Upper lobe of right lung (tissue), 1 donor: ENCODE measurements at regions not wholly inside any gene's neighbourhood (a gene's known extent, or its start where the extent isn't known, plus 50 kb on each side); places are given as distances from the start of the nearest gene placed in this dataset.
"Not testable (repeated sequence)": the region's sequence is repeated elsewhere in the genome, so short reads cannot be mapped to it uniquely, and the experiment has no call there.

Experiments used
- ATAC-seq: fragments of 200-7000 bp; cut with Tn5 transposase; one replicate; pipeline ENCODE4 v1.9.1; 2020; ENCODE audit warnings: mild to moderate bottlenecking, moderate library complexity
- DNase-seq: peaks from one replicate; pipeline ENCODE4 v3.0.0-alpha.2; 2020
- H3K27ac ChIP-seq: fragments of 200-600 bp; one replicate; pipeline ENCODE4 v1.8.0; 2022
- H3K27me3 ChIP-seq: fragments of 200-600 bp; one replicate; pipeline ENCODE4 v1.8.0; 2022; ENCODE audit warnings: mild to moderate bottlenecking
- H3K36me3 ChIP-seq: fragments of 200-600 bp; one replicate; pipeline ENCODE4 v1.8.0; 2022
- H3K4me1 ChIP-seq: fragments of 200-600 bp; one replicate; pipeline ENCODE4 v1.8.0; 2022
- H3K4me3 ChIP-seq: fragments of 200-600 bp; one replicate; pipeline ENCODE4 v1.8.0; 2022; ENCODE audit warnings: mild to moderate bottlenecking
- H3K9me3 ChIP-seq: fragments of 200-600 bp; one replicate; pipeline ENCODE4 v1.8.0; 2022
- intact Hi-C: fragments of 100-400 bp; cut with DNase I; formaldehyde crosslinking; loops from one replicate; pipeline ENCODE4 v1.11.0; 2022
- TF ChIP-seq, protein P1 (sequence below): fragments of 200-600 bp; IDR thresholded peaks from one replicate; pipeline ENCODE4 v1.8.0; 2022; ENCODE audit warnings: antibody characterized with exemption
- donor health status: DM: no; HTN: yes; CAD: no; lungs with severe emphysema.

DNA sequence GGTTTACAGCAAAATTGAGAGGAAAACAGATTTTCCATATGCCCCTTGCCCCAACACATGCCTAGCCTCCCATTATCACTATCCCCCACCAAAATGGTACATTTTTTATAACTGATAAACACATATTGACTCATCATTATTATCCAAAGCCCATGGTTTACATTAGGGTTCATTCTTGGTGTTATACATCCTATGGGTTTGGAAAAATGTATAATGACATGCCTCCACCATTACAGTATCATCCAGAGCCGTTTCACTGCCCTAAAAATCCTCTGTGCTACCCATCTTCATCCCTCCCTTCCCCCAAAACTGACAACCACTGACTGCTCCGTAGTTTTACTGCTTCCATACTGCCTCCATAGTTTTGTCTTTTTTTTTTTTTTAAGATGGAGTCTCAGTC is 111.1 kb downstream of the ACTL7B start:
- no peak for ATAC-seq
- H3K4me1 ChIP-seq: no peaks in the 10 kb centered on the region
- TF ChIP-seq, protein P1, sequence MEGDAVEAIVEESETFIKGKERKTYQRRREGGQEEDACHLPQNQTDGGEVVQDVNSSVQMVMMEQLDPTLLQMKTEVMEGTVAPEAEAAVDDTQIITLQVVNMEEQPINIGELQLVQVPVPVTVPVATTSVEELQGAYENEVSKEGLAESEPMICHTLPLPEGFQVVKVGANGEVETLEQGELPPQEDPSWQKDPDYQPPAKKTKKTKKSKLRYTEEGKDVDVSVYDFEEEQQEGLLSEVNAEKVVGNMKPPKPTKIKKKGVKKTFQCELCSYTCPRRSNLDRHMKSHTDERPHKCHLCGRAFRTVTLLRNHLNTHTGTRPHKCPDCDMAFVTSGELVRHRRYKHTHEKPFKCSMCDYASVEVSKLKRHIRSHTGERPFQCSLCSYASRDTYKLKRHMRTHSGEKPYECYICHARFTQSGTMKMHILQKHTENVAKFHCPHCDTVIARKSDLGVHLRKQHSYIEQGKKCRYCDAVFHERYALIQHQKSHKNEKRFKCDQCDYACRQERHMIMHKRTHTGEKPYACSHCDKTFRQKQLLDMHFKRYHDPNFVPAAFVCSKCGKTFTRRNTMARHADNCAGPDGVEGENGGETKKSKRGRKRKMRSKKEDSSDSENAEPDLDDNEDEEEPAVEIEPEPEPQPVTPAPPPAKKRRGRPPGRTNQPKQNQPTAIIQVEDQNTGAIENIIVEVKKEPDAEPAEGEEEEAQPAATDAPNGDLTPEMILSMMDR: no peak
- H3K4me3 ChIP-seq: no peak overlapping the region
- no peaks in the 10 kb centered on the region for H3K36me3 ChIP-seq
- DNase-seq: no peak
- H3K27ac ChIP-seq: no peak overlapping the region
- no peaks in the 10 kb centered on the region for H3K27me3 ChIP-seq
- no peaks in the 10 kb centered on the region for H3K9me3 ChIP-seq
- intact Hi-C loops: no loop called here

DNA sequence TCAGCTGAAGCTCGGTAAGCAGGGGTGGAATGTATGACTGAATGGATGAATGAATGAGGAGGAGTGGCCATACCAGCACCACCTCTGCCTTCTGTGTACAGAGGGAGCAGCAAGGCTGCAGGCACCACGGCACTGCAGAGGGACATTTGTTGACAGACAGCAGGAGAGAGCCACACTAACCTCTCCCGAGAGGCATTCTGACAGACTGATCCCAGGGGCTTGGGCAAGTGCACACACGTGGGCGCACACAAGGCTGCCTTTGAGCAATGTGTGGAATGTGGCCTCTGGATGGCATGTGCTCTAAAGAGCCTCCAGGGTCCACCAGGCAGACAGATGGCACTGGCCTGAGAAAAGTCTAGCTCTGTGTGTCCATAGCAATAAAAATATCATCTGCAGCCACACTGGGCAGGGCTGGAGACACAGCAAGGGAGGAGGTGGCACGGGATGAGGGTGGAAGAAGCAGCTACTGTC is 111.8 kb downstream of the ACTL7B start:
- Histone ChIP-seq H3K36me3 (no peaks in the 10 kb centered on the region), H3K27ac (no peak overlapping the region), H3K4me3 (no peak overlapping the region), H3K27me3 (no peaks in the 10 kb centered on the region), H3K4me1 (no peaks in the 10 kb centered on the region), H3K9me3 (no peaks in the 10 kb centered on the region)
- DNase-seq (no peak), ATAC-seq (peak; percentile 36)
- intact Hi-C loops: no loop called here
- TF ChIP-seq, protein P1: no peak

DNA sequence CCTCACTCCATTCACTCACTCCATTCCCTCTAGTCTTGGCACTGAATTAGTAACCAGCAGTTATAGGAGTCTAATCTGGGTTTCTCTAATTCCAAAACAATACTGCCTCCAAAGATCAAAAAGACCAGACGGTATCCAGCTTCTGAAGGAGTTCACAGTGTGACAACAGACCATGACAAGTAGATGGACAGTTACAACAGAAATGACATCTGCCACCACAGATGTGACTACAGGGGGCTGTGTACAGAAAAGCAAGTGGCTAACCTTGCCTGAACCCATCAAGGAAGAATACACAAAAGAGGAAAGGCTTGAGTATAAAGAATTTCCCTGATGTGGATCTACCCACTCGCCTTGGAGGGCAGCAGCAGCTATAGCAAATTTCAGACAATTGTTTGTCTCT is 112.4 kb downstream of the ACTL7B start:
- intact Hi-C loops: no loop called here
- H3K27ac ChIP-seq: no peak overlapping the region
- no peaks in the 10 kb centered on the region for H3K27me3 ChIP-seq
- no peaks in the 10 kb centered on the region for H3K36me3 ChIP-seq
- TF ChIP-seq, protein P1: no peak
- H3K9me3 ChIP-seq: no peaks in the 10 kb centered on the region
- no peak for DNase-seq
- no peak for ATAC-seq
- H3K4me1 ChIP-seq: no peaks in the 10 kb centered on the region
- no peak overlapping the region for H3K4me3 ChIP-seq

DNA sequence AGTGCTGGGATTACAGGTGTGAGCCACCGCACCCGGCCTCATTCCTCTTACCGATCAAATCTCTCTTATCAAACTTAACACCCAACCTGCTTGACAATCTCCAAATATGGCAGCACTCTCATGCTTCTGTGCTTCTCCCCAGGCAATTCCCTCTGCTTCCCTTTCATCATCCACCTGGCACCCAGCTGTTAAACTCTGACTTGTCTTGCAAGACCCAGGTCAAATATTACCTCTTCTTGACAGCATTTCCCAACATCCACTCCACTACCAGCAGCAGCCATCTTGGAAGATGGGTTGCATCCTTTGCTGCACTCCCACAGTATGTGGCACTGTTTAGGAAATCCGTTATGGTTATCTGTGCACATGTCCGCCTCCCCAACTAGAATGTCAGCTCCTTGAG is 113.6 kb downstream of the ACTL7B start:
- Histone ChIP-seq H3K9me3 (no peaks in the 10 kb centered on the region), H3K27me3 (no peaks in the 10 kb centered on the region), H3K4me1 (no peaks in the 10 kb centered on the region), H3K36me3 (no peaks in the 10 kb centered on the region), H3K4me3 (no peak overlapping the region), H3K27ac (no peak overlapping the region)
- DNase-seq (no peak), ATAC-seq (no peak)
- intact Hi-C loops: no loop called here
- TF ChIP-seq, protein P1: no peak

DNA sequence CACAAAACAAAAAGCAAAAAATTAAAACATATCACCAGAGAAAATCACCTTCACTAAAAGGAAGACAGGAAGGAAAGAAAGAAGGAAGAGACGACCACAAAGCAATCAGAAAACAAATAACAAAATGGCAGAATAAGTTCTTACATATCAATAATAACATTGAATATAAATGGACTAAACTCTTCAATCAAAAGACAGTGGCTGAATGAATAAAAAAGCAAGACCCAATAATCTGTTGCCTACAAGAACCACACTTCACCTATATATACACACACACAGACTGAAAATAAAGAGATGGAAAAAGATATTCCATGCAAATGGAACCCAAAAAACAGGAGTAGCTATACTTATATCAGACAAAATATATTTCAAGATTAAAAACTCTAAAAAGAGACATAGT is 124.5 kb downstream of the ACTL7B start:
- DNase-seq, ATAC-seq, H3K27ac ChIP-seq, H3K9me3 ChIP-seq, H3K4me1 ChIP-seq, H3K36me3 ChIP-seq, H3K27me3 ChIP-seq, intact Hi-C loops, H3K4me3 ChIP-seq: not testable (repeated sequence)

DNA sequence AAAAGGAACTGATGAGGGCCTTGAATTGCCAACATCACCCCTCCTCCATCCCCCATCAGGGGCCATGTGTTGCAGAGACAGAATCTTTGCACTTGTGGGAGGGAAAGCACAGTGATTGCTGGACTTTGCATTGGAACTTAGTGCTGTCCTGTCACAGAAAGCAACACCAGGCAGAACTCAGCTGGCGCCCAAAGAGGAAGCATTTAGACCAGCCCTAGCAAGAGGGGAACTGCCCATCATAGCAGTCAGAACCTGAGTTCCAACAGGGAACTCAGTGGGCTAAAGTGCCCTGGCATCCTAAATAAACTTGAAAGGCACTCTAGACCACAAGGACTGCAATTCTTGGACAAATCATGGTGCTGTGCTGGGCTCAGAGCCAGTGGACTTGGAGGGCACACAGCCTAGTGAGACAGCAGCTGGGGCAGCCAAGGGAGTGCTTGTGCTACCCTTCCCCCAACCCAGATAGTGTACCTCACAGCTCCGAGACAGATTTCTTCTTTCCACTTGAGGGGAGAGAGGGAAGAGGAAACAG is 128.1 kb downstream of the ACTL7B start:
- intact Hi-C loops: no loop called here
- DNase-seq (no peak), ATAC-seq (peak; percentile 50)
- H3K36me3 ChIP-seq: no peaks in the 10 kb centered on the region
- TF ChIP-seq, protein P1: no peak
- no peaks in the 10 kb centered on the region for H3K27me3 ChIP-seq
- H3K27ac ChIP-seq: no peak overlapping the region
- H3K4me3 ChIP-seq: no peak overlapping the region
- H3K4me1 ChIP-seq: no peaks in the 10 kb centered on the region
- no peaks in the 10 kb centered on the region for H3K9me3 ChIP-seq
